ENCODE measurements at regions not wholly inside any gene's neighbourhood (a gene's known extent, or its start where the extent isn't known, plus 50 kb on each side); places are given as distances from the start of the nearest gene placed in this dataset.

DNA sequence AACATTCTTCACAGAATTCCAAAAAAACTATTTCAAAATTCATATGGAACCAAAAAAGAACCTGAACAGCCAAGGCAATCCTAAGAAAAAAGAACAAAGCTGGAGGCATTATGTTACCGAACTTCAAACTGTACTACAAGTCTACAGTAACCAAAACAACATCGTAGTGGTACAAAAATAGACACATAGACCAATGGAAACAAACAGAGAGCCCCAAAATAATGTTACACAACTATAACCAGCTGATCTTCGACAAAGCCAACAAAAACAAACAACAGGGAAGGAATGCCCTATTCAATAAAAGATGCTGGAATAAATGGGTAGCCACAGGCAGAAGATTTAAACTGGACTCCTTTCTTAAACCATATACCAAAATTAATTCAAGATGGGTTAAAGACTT lies 1189.6 kb downstream of the PCDH18 start (continued):
- no peak for TF ChIP-seq CHD4 (IDR thresholded peaks at IDR 0.05)

DNA sequence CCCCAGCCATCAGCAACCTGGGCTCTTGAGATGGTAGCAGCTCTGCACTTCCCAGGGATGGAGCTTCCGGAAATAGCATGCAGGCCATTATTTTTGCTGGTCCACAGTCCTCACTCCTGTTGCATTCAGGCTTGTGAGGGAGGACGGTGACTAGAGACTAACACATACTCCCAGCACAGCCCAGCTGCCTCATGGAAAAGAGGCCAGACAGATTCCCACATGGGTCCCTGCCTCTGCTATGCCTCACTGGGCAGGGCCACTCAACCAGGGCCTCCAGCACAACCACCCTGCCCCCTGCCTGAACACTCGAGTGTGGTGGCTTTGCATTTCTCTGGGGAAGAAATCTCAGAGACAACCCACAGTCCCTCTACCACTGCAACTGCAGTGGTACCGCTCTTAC lies 1195.1 kb downstream of the PCDH18 start:
- no TSS peak for BruUV-seq (replicated peaks)
- ChIA-PET POLR2A (no interaction called here), RAD21 (ENCODE audit: unreplicated experiment) (no interaction called here)
- no peak for TF ChIP-seq CEBPB (IDR thresholded peaks at IDR 0.05; ENCODE audit: borderline replicate concordance in 1 of 2, low read depth in 2 of 2, low read length in 2 of 2)
- TF ChIP-seq ZNF274 (IDR thresholded peaks at IDR 0.05; ENCODE audit: insufficient read depth, insufficient read length), result no peak
- TF ChIP-seq, protein P1, sequence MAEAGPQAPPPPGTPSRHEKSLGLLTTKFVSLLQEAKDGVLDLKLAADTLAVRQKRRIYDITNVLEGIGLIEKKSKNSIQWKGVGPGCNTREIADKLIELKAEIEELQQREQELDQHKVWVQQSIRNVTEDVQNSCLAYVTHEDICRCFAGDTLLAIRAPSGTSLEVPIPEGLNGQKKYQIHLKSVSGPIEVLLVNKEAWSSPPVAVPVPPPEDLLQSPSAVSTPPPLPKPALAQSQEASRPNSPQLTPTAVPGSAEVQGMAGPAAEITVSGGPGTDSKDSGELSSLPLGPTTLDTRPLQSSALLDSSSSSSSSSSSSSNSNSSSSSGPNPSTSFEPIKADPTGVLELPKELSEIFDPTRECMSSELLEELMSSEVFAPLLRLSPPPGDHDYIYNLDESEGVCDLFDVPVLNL (IDR thresholded peaks at IDR 0.05; ENCODE audit: low read depth, low read length), result no peak
- TF ChIP-seq RBBP5 (conservative IDR thresholded peaks at IDR 0.05), result no peak
- no peak for TF ChIP-seq CHD2 (IDR thresholded peaks at IDR 0.05; ENCODE audit: borderline replicate concordance, low read depth, low read length)
- TF ChIP-seq BHLHE40 (IDR thresholded peaks at IDR 0.05; ENCODE audit: borderline replicate concordance in 1 of 2, low read depth in 2 of 2, low read length in 1 of 2), result no peak
- TF ChIP-seq, protein P2, sequence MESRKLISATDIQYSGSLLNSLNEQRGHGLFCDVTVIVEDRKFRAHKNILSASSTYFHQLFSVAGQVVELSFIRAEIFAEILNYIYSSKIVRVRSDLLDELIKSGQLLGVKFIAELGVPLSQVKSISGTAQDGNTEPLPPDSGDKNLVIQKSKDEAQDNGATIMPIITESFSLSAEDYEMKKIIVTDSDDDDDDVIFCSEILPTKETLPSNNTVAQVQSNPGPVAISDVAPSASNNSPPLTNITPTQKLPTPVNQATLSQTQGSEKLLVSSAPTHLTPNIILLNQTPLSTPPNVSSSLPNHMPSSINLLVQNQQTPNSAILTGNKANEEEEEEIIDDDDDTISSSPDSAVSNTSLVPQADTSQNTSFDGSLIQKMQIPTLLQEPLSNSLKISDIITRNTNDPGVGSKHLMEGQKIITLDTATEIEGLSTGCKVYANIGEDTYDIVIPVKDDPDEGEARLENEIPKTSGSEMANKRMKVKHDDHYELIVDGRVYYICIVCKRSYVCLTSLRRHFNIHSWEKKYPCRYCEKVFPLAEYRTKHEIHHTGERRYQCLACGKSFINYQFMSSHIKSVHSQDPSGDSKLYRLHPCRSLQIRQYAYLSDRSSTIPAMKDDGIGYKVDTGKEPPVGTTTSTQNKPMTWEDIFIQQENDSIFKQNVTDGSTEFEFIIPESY (IDR thresholded peaks at IDR 0.05), result no peak
- TF ChIP-seq, protein P3, sequence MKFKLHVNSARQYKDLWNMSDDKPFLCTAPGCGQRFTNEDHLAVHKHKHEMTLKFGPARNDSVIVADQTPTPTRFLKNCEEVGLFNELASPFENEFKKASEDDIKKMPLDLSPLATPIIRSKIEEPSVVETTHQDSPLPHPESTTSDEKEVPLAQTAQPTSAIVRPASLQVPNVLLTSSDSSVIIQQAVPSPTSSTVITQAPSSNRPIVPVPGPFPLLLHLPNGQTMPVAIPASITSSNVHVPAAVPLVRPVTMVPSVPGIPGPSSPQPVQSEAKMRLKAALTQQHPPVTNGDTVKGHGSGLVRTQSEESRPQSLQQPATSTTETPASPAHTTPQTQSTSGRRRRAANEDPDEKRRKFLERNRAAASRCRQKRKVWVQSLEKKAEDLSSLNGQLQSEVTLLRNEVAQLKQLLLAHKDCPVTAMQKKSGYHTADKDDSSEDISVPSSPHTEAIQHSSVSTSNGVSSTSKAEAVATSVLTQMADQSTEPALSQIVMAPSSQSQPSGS (IDR thresholded peaks at IDR 0.05; ENCODE audit: low read length), result no peak
- no peak for TF ChIP-seq IKZF2 (IDR thresholded peaks at IDR 0.05)
- TF ChIP-seq SMAD5 (IDR thresholded peaks at IDR 0.05; ENCODE audit: low read depth), result no peak
- TF ChIP-seq EZH2 (IDR thresholded peaks at IDR 0.05; ENCODE audit: borderline replicate concordance, control insufficient read depth, low read depth, low read length), result no peak
- no peak for TF ChIP-seq DPF2 (IDR thresholded peaks at IDR 0.05)
- TF ChIP-seq, protein P4, sequence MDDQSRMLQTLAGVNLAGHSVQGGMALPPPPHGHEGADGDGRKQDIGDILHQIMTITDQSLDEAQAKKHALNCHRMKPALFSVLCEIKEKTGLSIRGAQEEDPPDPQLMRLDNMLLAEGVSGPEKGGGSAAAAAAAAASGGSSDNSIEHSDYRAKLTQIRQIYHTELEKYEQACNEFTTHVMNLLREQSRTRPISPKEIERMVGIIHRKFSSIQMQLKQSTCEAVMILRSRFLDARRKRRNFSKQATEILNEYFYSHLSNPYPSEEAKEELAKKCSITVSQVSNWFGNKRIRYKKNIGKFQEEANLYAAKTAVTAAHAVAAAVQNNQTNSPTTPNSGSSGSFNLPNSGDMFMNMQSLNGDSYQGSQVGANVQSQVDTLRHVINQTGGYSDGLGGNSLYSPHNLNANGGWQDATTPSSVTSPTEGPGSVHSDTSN (IDR thresholded peaks at IDR 0.05; ENCODE audit: insufficient replicate concordance, low read depth, low read length), result no peak
- TF ChIP-seq FOXK2 (IDR thresholded peaks at IDR 0.05), result no peak
- TF ChIP-seq, protein P5, sequence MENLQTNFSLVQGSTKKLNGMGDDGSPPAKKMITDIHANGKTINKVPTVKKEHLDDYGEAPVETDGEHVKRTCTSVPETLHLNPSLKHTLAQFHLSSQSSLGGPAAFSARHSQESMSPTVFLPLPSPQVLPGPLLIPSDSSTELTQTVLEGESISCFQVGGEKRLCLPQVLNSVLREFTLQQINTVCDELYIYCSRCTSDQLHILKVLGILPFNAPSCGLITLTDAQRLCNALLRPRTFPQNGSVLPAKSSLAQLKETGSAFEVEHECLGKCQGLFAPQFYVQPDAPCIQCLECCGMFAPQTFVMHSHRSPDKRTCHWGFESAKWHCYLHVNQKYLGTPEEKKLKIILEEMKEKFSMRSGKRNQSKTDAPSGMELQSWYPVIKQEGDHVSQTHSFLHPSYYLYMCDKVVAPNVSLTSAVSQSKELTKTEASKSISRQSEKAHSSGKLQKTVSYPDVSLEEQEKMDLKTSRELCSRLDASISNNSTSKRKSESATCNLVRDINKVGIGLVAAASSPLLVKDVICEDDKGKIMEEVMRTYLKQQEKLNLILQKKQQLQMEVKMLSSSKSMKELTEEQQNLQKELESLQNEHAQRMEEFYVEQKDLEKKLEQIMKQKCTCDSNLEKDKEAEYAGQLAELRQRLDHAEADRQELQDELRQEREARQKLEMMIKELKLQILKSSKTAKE (IDR thresholded peaks at IDR 0.05; ENCODE audit: low read depth, poor library complexity, severe bottlenecking), result no peak
- TF ChIP-seq PML (IDR thresholded peaks at IDR 0.05; ENCODE audit: low read length), result no peak
- TF ChIP-seq SMARCA5 (IDR thresholded peaks at IDR 0.05), result no peak

More for the DNA sequence above, 1195.1 kb downstream of the PCDH18 start:
- no peaks in the 10 kb centered on the region for H3K27me3 ChIP-seq (replicated peaks in 1 of 2; ENCODE audit: control insufficient read depth in 2 of 2, insufficient read depth in 2 of 2, low read length in 1 of 2)
- H3K4me2 ChIP-seq (ENCODE audit: control insufficient read depth, insufficient read depth), result no peak overlapping the region
- no peaks in the 10 kb centered on the region for H4K20me1 ChIP-seq (ENCODE audit: control insufficient read depth, insufficient read depth)
- intact Hi-C loops (cut with micrococcal nuclease; ENCODE audit: unreplicated experiment), result no loop called here
- ChIA-PET SMC1A (ENCODE audit: uncharacterized antibody, unreplicated experiment) (no interaction called here), CTCF (no interaction called here)
- FAIRE-seq (no peak), ATAC-seq (no peak), DNase-seq (ENCODE audit: low read depth, low spot score) (no peak)
- no peak overlapping the region for H3K4me3 ChIP-seq
- H3K36me3 ChIP-seq (ENCODE audit: control insufficient read depth in 2 of 2, insufficient read depth in 2 of 2, low read length in 1 of 2), result no peaks in the 10 kb centered on the region
- H3K79me2 ChIP-seq (ENCODE audit: control insufficient read depth, insufficient read depth, low read length), result no peaks in the 10 kb centered on the region
- H3K9ac ChIP-seq (ENCODE audit: control insufficient read depth, insufficient read depth, low read length), result no peak overlapping the region
- no peak overlapping the region for H3K27ac ChIP-seq (ENCODE audit: control insufficient read depth, insufficient read depth)
- H3K4me1 ChIP-seq (ENCODE audit: control insufficient read depth, insufficient read depth, low read length), result no peaks in the 10 kb centered on the region
- 25% methylated on average over 4 of the region's 4 CpGs for WGBS (ENCODE audit: insufficient coverage, insufficient replicate concordance, low lambda C conversion rate, missing lambda C conversion rate)
- no peaks in the 10 kb centered on the region for H3K9me3 ChIP-seq (replicated peaks; ENCODE audit: control insufficient read depth, insufficient read depth, low read length)
- in situ Hi-C loops (cut with MboI), result no loop called here
- H2AFZ ChIP-seq (ENCODE audit: control insufficient read depth, low read depth, low read length), result no peak overlapping the region
